Mesenchymal stem cell (in vitro differentiated cells and primary cell): ENCODE measurements at regions not wholly inside any gene's neighbourhood (a gene's known extent, or its start where the extent isn't known, plus 50 kb on each side); places are given as distances from the start of the nearest gene placed in this dataset.

Experiments
- DNase-seq: peaks from one replicate; pipeline ENCODE4 v3.0.0-alpha.2; 2013
- H2AFZ ChIP-seq: one replicate; pipeline ENCODE4 v1.6.1; 2013; ENCODE audit warnings: low read depth, mild to moderate bottlenecking, control low read depth, inconsistent platforms, low read length, moderate library complexity
- H2AK5ac ChIP-seq: 2 replicates; pipeline ENCODE4 v1.6.1; 2013; ENCODE audit warnings: low read length, moderate library complexity, mild to moderate bottlenecking, inconsistent platforms; ENCODE audit not compliant: severe bottlenecking
- H2BK120ac ChIP-seq: one replicate; pipeline ENCODE4 v1.6.1; 2013; ENCODE audit warnings: low read depth, mild to moderate bottlenecking, inconsistent platforms, low read length, moderate library complexity
- H2BK12ac ChIP-seq, 2 experiments: one replicate each; pipeline ENCODE4 v1.6.1; 2013; ENCODE audit warnings: inconsistent platforms in 2 of 2, low read length in 2 of 2, mild to moderate bottlenecking in 2 of 2, moderate library complexity in 2 of 2, control low read depth in 1 of 2
- H2BK15ac ChIP-seq: one replicate; pipeline ENCODE4 v1.6.1; 2013; ENCODE audit warnings: mild to moderate bottlenecking, low read depth, inconsistent platforms; ENCODE audit not compliant: poor library complexity, severe bottlenecking
- H2BK5ac ChIP-seq: 2 replicates; pipeline ENCODE4 v1.6.1; 2013; ENCODE audit warnings: low read depth, mild to moderate bottlenecking, low read length, control low read depth, inconsistent platforms; ENCODE audit not compliant: poor library complexity, severe bottlenecking
- H3K14ac ChIP-seq, 2 experiments: one replicate each; pipeline ENCODE4 v1.6.1; 2013; ENCODE audit warnings: inconsistent platforms in 2 of 2, low read length in 2 of 2, control low read depth in 1 of 2, mild to moderate bottlenecking in 1 of 2, moderate library complexity in 1 of 2
- H3K18ac ChIP-seq, 2 experiments: one replicate each; pipeline ENCODE4 v1.6.1; 2013; ENCODE audit warnings: inconsistent platforms in 2 of 2, low read length in 2 of 2, control low read depth in 1 of 2, low read depth in 1 of 2, mild to moderate bottlenecking in 1 of 2
- H3K23ac ChIP-seq, 2 experiments: one replicate each; pipeline ENCODE4 v1.6.1; 2013; ENCODE audit warnings: inconsistent platforms in 2 of 2, low read length in 2 of 2, mild to moderate bottlenecking in 2 of 2, moderate library complexity in 2 of 2, control low read depth in 1 of 2
- H3K27ac ChIP-seq: 2 replicates; pipeline ENCODE4 v1.5.1; 2013; ENCODE audit warnings: mild to moderate bottlenecking, moderate library complexity, low read length, control low read depth, inconsistent platforms; ENCODE audit not compliant: poor library complexity, severe bottlenecking
- H3K27me3 ChIP-seq, 2 experiments: 2 replicates each; pipeline versions ENCODE4 v1.6.1 to v1.7.0; 2013; ENCODE audit warnings: low read length in 2 of 2, mild to moderate bottlenecking in 2 of 2, moderate library complexity in 2 of 2, control low read depth in 1 of 2, inconsistent platforms in 1 of 2; ENCODE audit not compliant: control insufficient read depth in 1 of 2, insufficient read depth in 1 of 2
- H3K36me3 ChIP-seq, 2 experiments: 2 replicates each; pipeline versions ENCODE4 v1.6.1 to v1.7.0; 2013; ENCODE audit warnings: low read length in 2 of 2, control low read depth in 1 of 2, inconsistent platforms in 1 of 2, low read depth in 1 of 2, mild to moderate bottlenecking in 1 of 2; ENCODE audit not compliant: insufficient read depth in 2 of 2, control insufficient read depth in 1 of 2
- H3K4ac ChIP-seq, 2 experiments: one replicate each; pipeline ENCODE4 v1.6.1; 2013; ENCODE audit warnings: inconsistent platforms in 2 of 2, low read length in 2 of 2, mild to moderate bottlenecking in 2 of 2, moderate library complexity in 2 of 2, control low read depth in 1 of 2, low read depth in 1 of 2
- H3K4me1 ChIP-seq: 2 replicates; pipeline ENCODE4 v1.6.1; 2013; ENCODE audit warnings: low read depth, low read length, control low read depth; ENCODE audit not compliant: control insufficient read depth, insufficient read depth
- H3K4me2 ChIP-seq: 2 replicates; pipeline ENCODE4 v1.6.1; 2013; ENCODE audit warnings: low read length, mild to moderate bottlenecking, inconsistent platforms; ENCODE audit not compliant: poor library complexity, severe bottlenecking
- H3K4me3 ChIP-seq, 2 experiments: 2 replicates each; pipeline versions ENCODE4 v1.5.1 to v1.7.0; 2013; ENCODE audit warnings: low read length in 2 of 2, mild to moderate bottlenecking in 2 of 2, control low read depth in 1 of 2, low read depth in 1 of 2; ENCODE audit not compliant: insufficient read depth in 1 of 2
- H3K79me1 ChIP-seq: replicated peaks from 2 replicates; pipeline ENCODE4 v1.6.1; 2013; ENCODE audit warnings: mild to moderate bottlenecking, control low read depth, low read length, inconsistent platforms; ENCODE audit not compliant: poor library complexity, severe bottlenecking
- H3K9ac ChIP-seq: 2 replicates; pipeline ENCODE4 v1.7.0; 2013; ENCODE audit warnings: mild to moderate bottlenecking, low read length, moderate library complexity
- H3K9me3 ChIP-seq: 2 replicates; pipeline ENCODE4 v1.7.0; 2013; ENCODE audit warnings: mild to moderate bottlenecking, low read length; ENCODE audit not compliant: control insufficient read depth
- H4K8ac ChIP-seq: one replicate; pipeline ENCODE4 v1.6.1; 2013; ENCODE audit warnings: inconsistent platforms, mild to moderate bottlenecking, low read length, moderate library complexity
- H4K91ac ChIP-seq: one replicate; pipeline ENCODE4 v1.6.1; 2013; ENCODE audit warnings: mild to moderate bottlenecking, low read length, inconsistent platforms
- WGBS: methylation state at CpG from one replicate; pipeline ENCODE4 v1.1.7; 2013; ENCODE audit warnings: mixed read lengths; 5-methylcytosine and 5-hydroxymethylcytosine counted together

DNA sequence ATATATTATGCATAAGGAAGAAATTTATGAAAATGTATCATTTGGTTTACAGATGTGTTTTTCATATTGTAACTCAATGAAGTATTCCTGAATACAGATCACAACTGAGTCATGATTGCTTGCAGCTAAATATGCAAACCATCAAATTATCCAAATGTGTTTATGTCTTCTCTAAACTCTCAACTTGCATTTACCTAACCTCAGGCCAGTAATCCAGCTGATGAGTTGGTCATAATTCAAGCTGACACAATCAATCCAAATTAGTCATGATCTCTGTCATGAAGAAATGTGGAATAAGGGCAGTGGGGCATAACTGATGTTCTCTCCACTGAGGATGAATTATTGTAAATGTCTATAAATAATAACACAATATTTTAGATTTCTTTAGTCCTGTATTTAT lies 104.8 kb upstream of the CNTN1 start:
- Histone ChIP-seq H3K36me3 (no peaks in the 10 kb centered on the region), H3K4me1 (no peaks in the 10 kb centered on the region), H3K9me3 (no peaks in the 10 kb centered on the region), H3K27me3 (no peaks in the 10 kb centered on the region), H3K4me2 (no peak overlapping the region), H4K8ac (no peak overlapping the region), H2BK5ac (no peak overlapping the region), H4K91ac (no peak overlapping the region), H3K4me3 (no peak overlapping the region), H3K9ac (no peak overlapping the region), H2BK12ac (no peak overlapping the region), H3K14ac (no peak overlapping the region), H3K18ac (no peak overlapping the region), H3K23ac (no peak overlapping the region), H3K27ac (no peak overlapping the region), H2AFZ (no peak overlapping the region), H2BK15ac (no peak overlapping the region), H3K79me1 (no peaks in the 10 kb centered on the region), H2AK5ac (no peak overlapping the region), H3K4ac (no peak overlapping the region), H2BK120ac (no peak overlapping the region)
- DNase-seq: no peak

DNA sequence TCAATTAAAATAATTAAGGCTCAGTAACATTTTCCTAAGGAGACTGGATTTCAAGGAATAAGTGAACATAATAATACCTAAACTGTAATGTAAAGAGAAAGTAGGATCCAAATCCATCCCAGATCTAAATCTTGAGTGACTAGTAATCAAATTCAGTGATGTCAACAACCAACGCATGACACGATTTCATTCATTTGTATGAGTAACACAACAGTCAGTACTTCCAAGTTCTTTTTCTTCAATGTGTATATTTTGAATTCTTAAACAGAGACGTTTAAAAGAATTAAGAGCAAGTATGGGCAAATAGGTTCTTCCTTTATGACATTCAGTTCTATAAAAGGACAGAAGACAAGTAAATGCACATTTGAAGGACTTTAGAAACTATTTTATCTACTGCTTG lies 104.3 kb upstream of the CNTN1 start:
- H3K4me1 ChIP-seq: no peaks in the 10 kb centered on the region
- DNase-seq: no peak
- no peak overlapping the region for H4K91ac ChIP-seq
- 100% methylated on average over 1 of the region's 3 CpGs for WGBS
- H2BK120ac ChIP-seq: no peak overlapping the region
- no peak overlapping the region for H4K8ac ChIP-seq
- H2AFZ ChIP-seq: no peak overlapping the region
- no peak overlapping the region for H3K27ac ChIP-seq
- no peak overlapping the region for H3K4me3 ChIP-seq
- no peak overlapping the region for H2BK15ac ChIP-seq
- no peak overlapping the region for H3K23ac ChIP-seq
- H3K4ac ChIP-seq: no peak overlapping the region
- H3K79me1 ChIP-seq: no peaks in the 10 kb centered on the region
- no peak overlapping the region for H2AK5ac ChIP-seq
- H3K9me3 ChIP-seq: no peaks in the 10 kb centered on the region
- H3K27me3 ChIP-seq: no peaks in the 10 kb centered on the region
- no peak overlapping the region for H2BK5ac ChIP-seq
- no peak overlapping the region for H2BK12ac ChIP-seq
- H3K14ac ChIP-seq: no peak overlapping the region
- no peak overlapping the region for H3K18ac ChIP-seq
- no peak overlapping the region for H3K4me2 ChIP-seq
- H3K36me3 ChIP-seq: no peaks in the 10 kb centered on the region
- no peak overlapping the region for H3K9ac ChIP-seq

- Histone ChIP-seq H4K91ac (no peak overlapping the region), H2BK15ac (no peak overlapping the region), H2AFZ (no peak overlapping the region), H3K27ac (no peak overlapping the region), H3K27me3 (no peaks in the 10 kb centered on the region), H4K8ac (no peak overlapping the region), H3K36me3 (no peaks in the 10 kb centered on the region), H2BK12ac (no peak overlapping the region), H3K4me1 (no peaks in the 10 kb centered on the region), H3K9ac (no peak overlapping the region), H3K4me3 (no peak overlapping the region), H3K14ac (no peak overlapping the region), H2BK120ac (no peak overlapping the region), H3K18ac (no peak overlapping the region), H3K4ac (no peak overlapping the region), H3K23ac (no peak overlapping the region), H3K9me3 (no peaks in the 10 kb centered on the region), H3K79me1 (no peaks in the 10 kb centered on the region), H2BK5ac (no peak overlapping the region), H3K4me2 (no peak overlapping the region), H2AK5ac (no peak overlapping the region)
- 44% methylated on average over 3 of the region's 3 CpGs for WGBS
- DNase-seq: no peak
These were observed 95.1 kb upstream of the CNTN1 start for GRCh38 chr12:40597133-40597532.

GRCh38 chr12:40598073-40598472 lies 94.2 kb upstream of the CNTN1 start:
- H4K8ac ChIP-seq: no peak overlapping the region
- 60% methylated on average over 1 of the region's 2 CpGs for WGBS

More at GRCh38 chr12:40598073-40598472, 94.2 kb upstream of the CNTN1 start:
- H3K4ac ChIP-seq: no peak overlapping the region
- H3K14ac ChIP-seq: no peak overlapping the region
- H2AK5ac ChIP-seq: no peak overlapping the region
- H3K9me3 ChIP-seq: no peaks in the 10 kb centered on the region
- no peak overlapping the region for H4K91ac ChIP-seq
- H2BK120ac ChIP-seq: no peak overlapping the region
- DNase-seq: no peak
- H3K36me3 ChIP-seq: no peaks in the 10 kb centered on the region
- no peaks in the 10 kb centered on the region for H3K79me1 ChIP-seq
- H3K9ac ChIP-seq: no peak overlapping the region
- H2AFZ ChIP-seq: no peak overlapping the region
- no peak overlapping the region for H3K4me2 ChIP-seq
- no peak overlapping the region for H3K27ac ChIP-seq
- H3K18ac ChIP-seq: no peak overlapping the region
- no peaks in the 10 kb centered on the region for H3K27me3 ChIP-seq
- no peak overlapping the region for H3K4me3 ChIP-seq
- no peak overlapping the region for H2BK15ac ChIP-seq
- H2BK5ac ChIP-seq: no peak overlapping the region
- H2BK12ac ChIP-seq: no peak overlapping the region
- no peaks in the 10 kb centered on the region for H3K4me1 ChIP-seq
- H3K23ac ChIP-seq: no peak overlapping the region
